PFSK-1 (cell line): ENCODE measurements at regions not wholly inside any gene's neighbourhood (a gene's known extent, or its start where the extent isn't known, plus 50 kb on each side); places are given as distances from the start of the nearest gene placed in this dataset.

Experiments
- FOXP2 ChIP-seq: optimal IDR thresholded peaks from 2 replicates; pipeline ENCODE3; 2011; ENCODE audit warnings: borderline replicate concordance, control low read depth, inconsistent platforms; ENCODE audit not compliant: insufficient read depth; ENCODE audit errors: extremely low read length, extremely low read depth
- POLR2AphosphoS5 ChIP-seq: IDR thresholded peaks from 2 replicates; pipeline ENCODE4 v1.6.1; 2012; ENCODE audit warnings: low read depth, mild to moderate bottlenecking, control low read depth, low read length, moderate library complexity
- SIN3A ChIP-seq: IDR thresholded peaks from 2 replicates; pipeline ENCODE4 v1.6.1; 2012; ENCODE audit warnings: mild to moderate bottlenecking, low read length, moderate library complexity, borderline replicate concordance; ENCODE audit not compliant: insufficient read depth
- TAF1 ChIP-seq: IDR thresholded peaks from 2 replicates; pipeline ENCODE4 v1.6.1; 2012; ENCODE audit warnings: low read length, control low read depth, borderline replicate concordance; ENCODE audit not compliant: insufficient read depth
- TF ChIP-seq, protein P1 (sequence below), 2 experiments: IDR thresholded peaks; 2 replicates each; pipeline versions ENCODE4 v1.6.1 to v1.8.0; 2011 to 2012; ENCODE audit warnings: low read depth in 2 of 2, low read length in 2 of 2, control low read depth in 1 of 2, inconsistent platforms in 1 of 2, mild to moderate bottlenecking in 1 of 2, moderate library complexity in 1 of 2; ENCODE audit not compliant: insufficient read depth in 1 of 2

DNA sequence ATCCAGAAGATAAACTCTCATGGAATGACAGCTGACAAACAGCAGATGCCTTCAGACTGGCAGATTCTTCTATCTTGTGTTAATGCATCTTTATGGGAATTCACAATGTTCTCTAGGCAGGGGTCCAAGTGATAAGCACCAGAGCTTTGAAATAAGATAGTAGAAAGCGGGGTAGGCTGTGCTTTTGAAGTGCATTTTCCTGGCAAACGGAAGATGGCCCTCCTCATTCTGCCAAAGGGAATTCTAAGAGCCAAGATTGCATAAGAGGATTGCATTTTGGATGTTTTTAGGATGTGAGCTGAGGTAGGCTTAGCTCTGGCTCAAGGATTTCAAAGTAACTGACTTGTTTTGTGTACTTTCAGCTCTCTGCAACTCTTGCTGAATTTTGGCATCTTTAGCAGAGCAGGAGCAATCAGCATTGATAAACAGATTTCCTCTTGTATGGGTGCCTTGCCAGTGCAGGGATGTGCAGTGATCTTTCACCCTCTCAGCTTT is 298.5 kb upstream of the KLF6 start:
- no peak for TF ChIP-seq SIN3A
- TF ChIP-seq, protein P1, sequence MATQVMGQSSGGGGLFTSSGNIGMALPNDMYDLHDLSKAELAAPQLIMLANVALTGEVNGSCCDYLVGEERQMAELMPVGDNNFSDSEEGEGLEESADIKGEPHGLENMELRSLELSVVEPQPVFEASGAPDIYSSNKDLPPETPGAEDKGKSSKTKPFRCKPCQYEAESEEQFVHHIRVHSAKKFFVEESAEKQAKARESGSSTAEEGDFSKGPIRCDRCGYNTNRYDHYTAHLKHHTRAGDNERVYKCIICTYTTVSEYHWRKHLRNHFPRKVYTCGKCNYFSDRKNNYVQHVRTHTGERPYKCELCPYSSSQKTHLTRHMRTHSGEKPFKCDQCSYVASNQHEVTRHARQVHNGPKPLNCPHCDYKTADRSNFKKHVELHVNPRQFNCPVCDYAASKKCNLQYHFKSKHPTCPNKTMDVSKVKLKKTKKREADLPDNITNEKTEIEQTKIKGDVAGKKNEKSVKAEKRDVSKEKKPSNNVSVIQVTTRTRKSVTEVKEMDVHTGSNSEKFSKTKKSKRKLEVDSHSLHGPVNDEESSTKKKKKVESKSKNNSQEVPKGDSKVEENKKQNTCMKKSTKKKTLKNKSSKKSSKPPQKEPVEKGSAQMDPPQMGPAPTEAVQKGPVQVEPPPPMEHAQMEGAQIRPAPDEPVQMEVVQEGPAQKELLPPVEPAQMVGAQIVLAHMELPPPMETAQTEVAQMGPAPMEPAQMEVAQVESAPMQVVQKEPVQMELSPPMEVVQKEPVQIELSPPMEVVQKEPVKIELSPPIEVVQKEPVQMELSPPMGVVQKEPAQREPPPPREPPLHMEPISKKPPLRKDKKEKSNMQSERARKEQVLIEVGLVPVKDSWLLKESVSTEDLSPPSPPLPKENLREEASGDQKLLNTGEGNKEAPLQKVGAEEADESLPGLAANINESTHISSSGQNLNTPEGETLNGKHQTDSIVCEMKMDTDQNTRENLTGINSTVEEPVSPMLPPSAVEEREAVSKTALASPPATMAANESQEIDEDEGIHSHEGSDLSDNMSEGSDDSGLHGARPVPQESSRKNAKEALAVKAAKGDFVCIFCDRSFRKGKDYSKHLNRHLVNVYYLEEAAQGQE (IDR thresholded peaks at IDR 0.05; ENCODE audit: insufficient read depth in 1 of 2, low read depth in 2 of 2, low read length in 2 of 2): no peak
- no peak for TF ChIP-seq FOXP2
- no peak for TF ChIP-seq POLR2AphosphoS5
- no peak for TF ChIP-seq TAF1

- TF ChIP-seq TAF1: no peak
- TF ChIP-seq POLR2AphosphoS5: no peak
- no peak for TF ChIP-seq SIN3A
Measured at GRCh38 chr10:4082861-4083260, 297.9 kb upstream of the KLF6 start.

DNA sequence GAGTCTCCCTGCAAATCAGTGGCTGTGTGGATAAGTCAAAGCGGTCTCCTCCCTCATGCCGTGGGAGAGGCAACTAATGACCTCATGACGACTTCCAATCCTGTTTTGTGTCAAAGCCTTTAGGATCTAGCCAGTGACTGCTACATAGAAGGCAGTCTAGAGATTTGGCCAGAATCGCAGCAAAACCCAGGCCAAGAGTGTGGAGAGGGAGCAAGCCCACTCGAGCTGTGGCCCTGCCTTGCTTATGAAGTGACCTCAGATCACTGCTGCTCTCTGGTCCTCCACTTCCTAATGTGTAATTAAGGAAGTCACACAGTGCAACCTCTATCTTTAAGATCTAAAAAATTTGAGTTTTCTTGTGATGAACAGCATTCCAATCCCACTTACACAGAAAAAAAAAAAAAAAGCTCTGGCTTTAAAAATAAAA is 296.7 kb upstream of the KLF6 start:
- no peak for TF ChIP-seq TAF1
- TF ChIP-seq, protein P1 (IDR thresholded peaks at IDR 0.05; ENCODE audit: insufficient read depth in 1 of 2, low read depth in 2 of 2, low read length in 2 of 2): no peak
- TF ChIP-seq POLR2AphosphoS5: no peak
- TF ChIP-seq SIN3A: no peak
- TF ChIP-seq FOXP2: no peak

GRCh38 chr10:4080225-4080805 is 295.3 kb upstream of the KLF6 start:
- TF ChIP-seq TAF1: no peak
- TF ChIP-seq, protein P1 (IDR thresholded peaks at IDR 0.05; ENCODE audit: insufficient read depth in 1 of 2, low read depth in 2 of 2, low read length in 2 of 2): no peak
- TF ChIP-seq FOXP2: no peak
- TF ChIP-seq SIN3A: no peak
- TF ChIP-seq POLR2AphosphoS5: no peak

DNA sequence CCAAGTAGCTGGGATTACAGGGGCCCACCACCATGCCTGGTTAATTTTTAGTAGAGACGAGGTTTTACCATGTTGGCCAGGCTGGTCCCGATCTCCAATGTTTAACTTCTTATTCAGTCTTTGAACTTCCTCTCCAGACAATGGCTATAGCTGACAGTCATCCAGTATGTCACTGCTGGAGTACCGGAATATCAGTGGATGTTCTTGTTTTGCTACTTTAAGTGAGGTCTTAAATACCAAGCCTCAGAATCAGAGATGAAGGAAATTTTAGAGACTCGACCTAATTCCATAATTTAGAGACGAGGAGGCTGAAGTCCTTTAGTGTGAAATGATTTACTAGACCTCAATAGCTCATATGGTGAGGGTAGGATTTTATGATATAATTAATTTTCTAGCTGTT is 294.8 kb upstream of the KLF6 start:
- TF ChIP-seq SIN3A (no peak), POLR2AphosphoS5 (no peak), TAF1 (no peak), FOXP2 (no peak)
- TF ChIP-seq, protein P1 (IDR thresholded peaks at IDR 0.05; ENCODE audit: insufficient read depth in 1 of 2, low read depth in 2 of 2, low read length in 2 of 2): no peak
